Hypothalamus (tissue), 51 donors: ENCODE measurements at regions not wholly inside any gene's neighbourhood (a gene's known extent, or its start where the extent isn't known, plus 50 kb on each side); places are given as distances from the start of the nearest gene placed in this dataset.
"Not testable (repeated sequence)": the region's sequence is repeated elsewhere in the genome, so short reads cannot be mapped to it uniquely, and the experiment has no call there.

Source experiments
- DNase-seq, 51 donors: peaks; one replicate each; lab custom pipeline; 2025; lab: John Stamatoyannopoulos, UW

GRCh38 chr7:82625377-82625776 lies 181.8 kb upstream of the CACNA2D1 start:
- DNase-seq: no peak

- DNase-seq: no peak
Observed at GRCh38 chr7:82624965-82625364, 181.4 kb upstream of the CACNA2D1 start.

GRCh38 chr7:82624337-82624736 lies 180.8 kb upstream of the CACNA2D1 start:
- no peak for DNase-seq

- no peak for DNase-seq
Observed at GRCh38 chr7:82623812-82624211, 180.2 kb upstream of the CACNA2D1 start.

- no peak for DNase-seq
Observed at GRCh38 chr7:82617156-82617555, 173.6 kb upstream of the CACNA2D1 start.

- DNase-seq: no peak
Observed at GRCh38 chr7:82616059-82616728, 172.6 kb upstream of the CACNA2D1 start.

- no peak for DNase-seq
Observed at GRCh38 chr7:82615527-82615926, 171.9 kb upstream of the CACNA2D1 start.

- no peak for DNase-seq
Observed at GRCh38 chr7:82609746-82610145, 166.2 kb upstream of the CACNA2D1 start.

GRCh38 chr7:82605247-82605864 lies 161.8 kb upstream of the CACNA2D1 start:
- DNase-seq: peak in 9 of 51 donors; percentile 1 to 38 (median 12)

- no peak for DNase-seq
Observed at GRCh38 chr7:82602066-82602465, 158.5 kb upstream of the CACNA2D1 start.

- DNase-seq: peak in 1 of 51 donors; percentile 34
Observed at GRCh38 chr7:82600531-82600930, 157.0 kb upstream of the CACNA2D1 start.

GRCh38 chr7:82599895-82600294 lies 156.3 kb upstream of the CACNA2D1 start:
- DNase-seq: peak in 2 of 51 donors; percentile 20 to 39

- DNase-seq: no peak
Observed at GRCh38 chr7:82598958-82599357, 155.4 kb upstream of the CACNA2D1 start.

GRCh38 chr7:82595795-82596194 lies 152.2 kb upstream of the CACNA2D1 start:
- DNase-seq: not testable (repeated sequence)

GRCh38 chr7:82595176-82595575 lies 151.6 kb upstream of the CACNA2D1 start:
- no peak for DNase-seq

GRCh38 chr7:82594665-82595064 lies 151.1 kb upstream of the CACNA2D1 start:
- DNase-seq: no peak

- no peak for DNase-seq
Observed at GRCh38 chr7:82593780-82594179, 150.2 kb upstream of the CACNA2D1 start.

- no peak for DNase-seq
Observed at GRCh38 chr7:82592416-82592815, 148.8 kb upstream of the CACNA2D1 start.

GRCh38 chr7:82579047-82579446 lies 135.5 kb upstream of the CACNA2D1 start:
- DNase-seq: no peak

- no peak for DNase-seq
Observed at GRCh38 chr7:82578430-82578829, 134.9 kb upstream of the CACNA2D1 start.

- DNase-seq: peak in 49 of 51 donors; percentile 7 to 91 (median 62)
Observed at GRCh38 chr7:82572195-82572880, 128.8 kb upstream of the CACNA2D1 start.

GRCh38 chr7:82571047-82571446 lies 127.5 kb upstream of the CACNA2D1 start:
- not testable (repeated sequence) for DNase-seq
